ENCODE measurements at regions not wholly inside any gene's neighbourhood (a gene's known extent, or its start where the extent isn't known, plus 50 kb on each side); places are given as distances from the start of the nearest gene placed in this dataset.
"Not testable (repeated sequence)": the region's sequence is repeated elsewhere in the genome, so short reads cannot be mapped to it uniquely, and the experiment has no call there.

GRCh38 chr14:27642251-27642866 lies 1044.5 kb upstream of the NOVA1 start:
- in situ Hi-C loops (cut with MboI; ENCODE audit: low pct_unique_long_range_greater_than_20kb, low sequenced_read_pairs, unreplicated experiment), result no loop called here
- no peak for TF ChIP-seq CTCF (IDR thresholded peaks at IDR 0.05; ENCODE audit: extremely low read depth, insufficient read depth, missing control alignments)
- DNase-seq (ENCODE audit: low spot score), result no peak

- DNase-seq (ENCODE audit: low spot score), result no peak
- in situ Hi-C loops (cut with MboI; ENCODE audit: low pct_unique_long_range_greater_than_20kb, low sequenced_read_pairs, unreplicated experiment), result no loop called here
- TF ChIP-seq CTCF (IDR thresholded peaks at IDR 0.05; ENCODE audit: extremely low read depth, insufficient read depth, missing control alignments), result no peak
Observed at GRCh38 chr14:27660683-27661082, 1062.8 kb upstream of the NOVA1 start.

DNA sequence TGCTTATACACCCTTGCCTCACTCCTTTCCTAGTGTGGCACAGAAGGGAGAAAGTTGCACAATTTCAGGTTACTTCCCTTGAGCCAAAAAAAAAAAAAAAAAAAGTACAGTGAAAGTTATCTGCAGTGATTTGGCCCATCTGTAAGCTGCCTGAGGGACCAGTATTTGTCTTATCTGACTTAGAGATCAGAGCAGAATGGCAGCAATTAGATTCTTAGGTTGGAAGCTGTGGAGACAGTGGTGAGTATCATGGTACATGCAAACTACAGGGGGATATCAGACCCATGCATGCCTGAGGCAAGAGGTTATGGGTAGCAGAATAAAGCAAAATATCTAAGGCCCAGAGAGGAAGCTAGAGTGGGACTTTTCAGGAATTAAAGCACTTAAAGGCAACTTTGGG lies 1070.7 kb upstream of the NOVA1 start:
- DNase-seq (ENCODE audit: low spot score), result no peak
- in situ Hi-C loops (cut with MboI; ENCODE audit: low pct_unique_long_range_greater_than_20kb, low sequenced_read_pairs, unreplicated experiment), result no loop called here
- TF ChIP-seq CTCF (IDR thresholded peaks at IDR 0.05; ENCODE audit: extremely low read depth, insufficient read depth, missing control alignments), result no peak

DNA sequence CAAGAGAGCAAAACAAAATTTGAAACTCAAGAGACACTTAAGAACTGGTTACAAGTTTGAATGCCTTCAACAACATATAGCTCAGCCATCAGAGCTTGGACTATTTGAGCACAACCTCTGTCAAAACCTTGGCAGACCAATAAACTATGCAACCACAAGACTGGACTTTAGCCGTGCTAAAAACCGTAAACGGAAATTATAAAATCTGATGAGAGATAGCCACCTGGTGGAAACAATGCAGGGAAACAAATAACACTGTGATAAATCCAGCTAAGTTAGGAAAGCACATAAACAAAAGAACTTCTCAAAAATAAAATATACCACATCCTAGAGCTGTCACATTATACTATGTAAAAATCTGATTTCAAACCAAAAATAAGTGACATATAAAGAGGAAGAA lies 1074.2 kb upstream of the NOVA1 start:
- TF ChIP-seq CTCF (IDR thresholded peaks at IDR 0.05; ENCODE audit: extremely low read depth, insufficient read depth, missing control alignments), result no peak
- in situ Hi-C loops (cut with MboI; ENCODE audit: low pct_unique_long_range_greater_than_20kb, low sequenced_read_pairs, unreplicated experiment), result no loop called here
- DNase-seq (ENCODE audit: low spot score), result no peak

GRCh38 chr14:27672811-27673737 lies 1075.2 kb upstream of the NOVA1 start:
- in situ Hi-C loops (cut with MboI; ENCODE audit: low pct_unique_long_range_greater_than_20kb, low sequenced_read_pairs, unreplicated experiment); DNase-seq (ENCODE audit: low spot score): not testable (repeated sequence)

DNA sequence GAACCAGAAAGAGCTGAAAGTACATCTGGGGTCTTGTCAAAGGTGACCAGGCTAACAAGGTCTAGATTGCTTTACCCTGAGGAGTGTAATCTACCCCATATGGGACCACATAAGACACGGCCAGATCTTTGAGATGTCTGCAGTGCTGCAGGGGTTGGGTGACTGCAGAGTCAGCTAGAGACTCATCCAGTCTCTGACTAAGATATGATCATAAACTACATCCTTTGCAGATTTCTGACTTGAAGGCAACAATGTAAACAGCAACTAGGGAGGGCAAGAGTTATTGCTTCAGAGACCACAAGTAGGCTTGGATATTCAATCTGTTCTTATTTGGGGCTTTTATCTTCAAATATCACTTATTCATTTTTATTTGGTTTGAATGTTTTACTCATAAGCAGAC lies 1080.5 kb upstream of the FOXG1 start:
- TF ChIP-seq CTCF (IDR thresholded peaks at IDR 0.05; ENCODE audit: extremely low read depth, insufficient read depth, missing control alignments), result no peak
- in situ Hi-C loops (cut with MboI; ENCODE audit: low pct_unique_long_range_greater_than_20kb, low sequenced_read_pairs, unreplicated experiment), result no loop called here
- DNase-seq (ENCODE audit: low spot score), result no peak

- DNase-seq (ENCODE audit: low spot score), result no peak
- no peak for TF ChIP-seq CTCF (IDR thresholded peaks at IDR 0.05; ENCODE audit: extremely low read depth, insufficient read depth, missing control alignments)
- in situ Hi-C loops (cut with MboI; ENCODE audit: low pct_unique_long_range_greater_than_20kb, low sequenced_read_pairs, unreplicated experiment), result no loop called here
Observed at GRCh38 chr14:27688841-27689444, 1077.6 kb upstream of the FOXG1 start.
